ENCODE measurements at regions not wholly inside any gene's neighbourhood (a gene's known extent, or its start where the extent isn't known, plus 50 kb on each side); places are given as distances from the start of the nearest gene placed in this dataset.
"Not testable (repeated sequence)": the region's sequence is repeated elsewhere in the genome, so short reads cannot be mapped to it uniquely, and the experiment has no call there.

DNA sequence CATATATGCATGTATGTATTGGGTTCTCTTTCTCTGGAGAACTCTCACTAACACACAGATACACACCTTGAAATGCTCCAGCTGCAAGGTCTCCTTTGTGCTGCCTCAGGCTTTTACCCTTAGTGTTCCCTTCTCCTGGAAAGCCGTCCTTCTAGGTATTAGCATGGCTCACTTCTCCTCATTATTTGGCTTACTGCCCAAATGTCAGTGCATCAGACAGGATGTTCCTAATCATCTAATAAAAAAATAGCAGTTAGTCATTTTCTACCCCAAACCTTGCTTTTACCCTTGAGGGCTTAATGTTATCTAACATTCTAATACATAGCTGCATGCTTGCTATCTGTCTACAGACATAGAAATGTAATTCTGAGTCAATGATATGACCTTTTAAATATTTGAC, 109.0 kb upstream of the SLC16A7 start:
- TF ChIP-seq, protein P1, sequence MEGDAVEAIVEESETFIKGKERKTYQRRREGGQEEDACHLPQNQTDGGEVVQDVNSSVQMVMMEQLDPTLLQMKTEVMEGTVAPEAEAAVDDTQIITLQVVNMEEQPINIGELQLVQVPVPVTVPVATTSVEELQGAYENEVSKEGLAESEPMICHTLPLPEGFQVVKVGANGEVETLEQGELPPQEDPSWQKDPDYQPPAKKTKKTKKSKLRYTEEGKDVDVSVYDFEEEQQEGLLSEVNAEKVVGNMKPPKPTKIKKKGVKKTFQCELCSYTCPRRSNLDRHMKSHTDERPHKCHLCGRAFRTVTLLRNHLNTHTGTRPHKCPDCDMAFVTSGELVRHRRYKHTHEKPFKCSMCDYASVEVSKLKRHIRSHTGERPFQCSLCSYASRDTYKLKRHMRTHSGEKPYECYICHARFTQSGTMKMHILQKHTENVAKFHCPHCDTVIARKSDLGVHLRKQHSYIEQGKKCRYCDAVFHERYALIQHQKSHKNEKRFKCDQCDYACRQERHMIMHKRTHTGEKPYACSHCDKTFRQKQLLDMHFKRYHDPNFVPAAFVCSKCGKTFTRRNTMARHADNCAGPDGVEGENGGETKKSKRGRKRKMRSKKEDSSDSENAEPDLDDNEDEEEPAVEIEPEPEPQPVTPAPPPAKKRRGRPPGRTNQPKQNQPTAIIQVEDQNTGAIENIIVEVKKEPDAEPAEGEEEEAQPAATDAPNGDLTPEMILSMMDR (IDR thresholded peaks at IDR 0.05): no peak
- Histone ChIP-seq H3K9ac (ENCODE audit: low read depth in 2 of 2, low read length in 2 of 2) (no peak overlapping the region), H3K9me3 (no peaks in the 10 kb centered on the region), H3K27me3 (no peaks in the 10 kb centered on the region), H3K4me1 (no peaks in the 10 kb centered on the region), H3K36me3 (no peaks in the 10 kb centered on the region), H3K4me3 (no peak overlapping the region), H3K27ac (no peak overlapping the region)
- no peak for DNase-seq
- intact Hi-C loops (cut with DNase I): no loop called here

DNA sequence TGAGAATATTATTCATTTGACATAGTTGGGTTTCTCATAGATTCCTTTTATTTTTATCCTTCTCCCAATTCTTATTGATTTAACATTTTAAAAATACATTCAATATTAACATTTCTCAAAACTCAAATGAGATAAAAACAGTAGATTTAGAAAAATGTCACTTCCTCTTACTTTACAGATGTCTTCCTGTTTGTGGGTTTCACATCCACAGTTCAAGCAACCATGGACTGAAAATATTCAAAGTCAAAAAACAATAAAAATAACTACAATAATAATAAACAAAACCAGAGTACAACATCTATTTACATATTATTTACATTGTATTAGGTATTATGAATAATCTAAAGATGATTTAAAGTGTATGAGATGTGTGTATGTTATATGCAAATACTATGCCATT, 111.3 kb upstream of the SLC16A7 start:
- H3K27ac ChIP-seq: no peak overlapping the region
- DNase-seq: no peak
- intact Hi-C loops (cut with DNase I): no loop called here
- H3K4me1 ChIP-seq: no peaks in the 10 kb centered on the region
- H3K36me3 ChIP-seq: no peaks in the 10 kb centered on the region
- TF ChIP-seq, protein P1 (IDR thresholded peaks at IDR 0.05): no peak
- no peak overlapping the region for H3K4me3 ChIP-seq
- H3K9me3 ChIP-seq: no peaks in the 10 kb centered on the region
- peak overlapping the region in 1 of 2 donors; percentile 7 for H3K9ac ChIP-seq (ENCODE audit: low read depth in 2 of 2, low read length in 2 of 2)
- H3K27me3 ChIP-seq: no peaks in the 10 kb centered on the region

DNA sequence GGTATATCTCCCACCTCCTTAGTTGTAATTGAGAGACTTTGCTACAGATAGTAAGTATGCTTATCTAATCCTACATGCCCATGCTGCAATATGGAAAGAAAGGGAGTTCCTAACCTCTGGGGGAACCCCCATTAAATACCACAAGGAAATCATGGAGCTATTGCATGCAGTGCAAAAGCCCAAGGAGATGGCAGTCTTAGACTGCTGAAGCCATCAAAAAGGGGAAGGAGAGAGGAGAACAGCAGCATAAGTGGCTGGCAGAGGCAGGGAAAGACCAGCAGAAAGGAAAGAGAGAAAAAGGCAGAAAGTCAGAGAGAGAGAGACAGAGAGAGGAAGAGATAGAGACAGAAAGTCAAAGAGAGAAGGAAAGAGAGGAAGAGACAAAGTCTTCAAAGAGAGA, 121.6 kb upstream of the SLC16A7 start:
- H3K27ac ChIP-seq; H3K9me3 ChIP-seq; H3K9ac ChIP-seq (ENCODE audit: low read depth in 2 of 2, low read length in 2 of 2); H3K36me3 ChIP-seq; DNase-seq; H3K4me3 ChIP-seq; intact Hi-C loops (cut with DNase I); H3K4me1 ChIP-seq; H3K27me3 ChIP-seq: not testable (repeated sequence)

DNA sequence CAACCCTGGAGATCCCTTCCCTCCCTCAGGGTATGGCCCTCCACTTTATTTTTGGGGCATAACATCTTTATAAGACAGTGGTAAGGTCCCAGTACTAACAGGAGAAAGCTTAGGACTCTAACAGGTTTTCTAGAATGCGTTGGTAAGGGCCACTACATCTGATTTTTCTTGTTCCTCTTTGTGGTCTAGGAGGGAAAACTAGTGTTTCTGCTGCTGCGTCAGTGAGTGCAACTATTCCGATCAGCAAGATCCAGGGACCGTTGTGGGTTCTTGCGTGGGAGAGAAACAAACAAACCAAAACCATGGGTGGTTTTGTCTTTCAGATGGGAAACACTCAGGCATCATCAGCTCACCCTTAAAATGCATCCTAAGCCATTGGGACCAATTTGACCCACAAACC, 123.6 kb upstream of the SLC16A7 start:
- intact Hi-C loops (cut with DNase I): no loop called here
- no peaks in the 10 kb centered on the region for H3K36me3 ChIP-seq
- no peaks in the 10 kb centered on the region for H3K4me1 ChIP-seq
- no peak for DNase-seq
- H3K27me3 ChIP-seq: no peaks in the 10 kb centered on the region
- no peaks in the 10 kb centered on the region for H3K9me3 ChIP-seq
- H3K4me3 ChIP-seq: no peak overlapping the region
- no peak overlapping the region for H3K9ac ChIP-seq (ENCODE audit: low read depth in 2 of 2, low read length in 2 of 2)
- TF ChIP-seq, protein P1 (IDR thresholded peaks at IDR 0.05): no peak
- no peak overlapping the region for H3K27ac ChIP-seq

DNA sequence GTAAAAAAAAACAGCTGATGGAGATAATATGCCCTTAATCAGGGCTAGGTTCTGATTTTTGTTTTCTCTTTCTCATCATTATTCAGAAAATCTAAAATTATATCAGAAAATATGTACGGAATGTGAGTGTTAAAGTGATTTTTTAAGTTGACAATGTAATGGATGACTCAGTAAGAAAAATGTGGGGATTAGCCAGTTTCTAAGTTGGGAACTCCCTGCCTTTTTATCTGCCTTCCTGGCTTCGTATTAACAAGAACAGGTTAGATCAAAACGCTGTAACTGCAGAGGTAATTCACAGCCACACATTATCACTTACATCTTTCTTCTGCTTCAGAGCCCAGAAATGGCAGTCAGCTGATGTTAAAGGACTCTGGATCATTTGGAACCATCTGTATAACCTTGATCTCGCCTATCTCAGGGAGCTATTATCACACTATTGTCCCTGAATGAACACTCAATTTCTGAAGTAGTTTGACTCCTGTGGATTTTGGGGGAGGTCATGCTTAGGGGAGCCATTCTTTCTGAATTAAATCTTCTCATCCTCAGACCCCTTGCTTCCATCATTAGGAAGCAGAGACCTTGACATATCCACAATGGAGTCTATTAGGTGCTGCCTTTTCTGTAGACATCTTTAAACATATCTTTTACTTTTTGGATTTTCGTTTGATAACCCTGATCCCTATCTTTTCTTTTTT, 135.7 kb upstream of the SLC16A7 start:
- Histone ChIP-seq H3K36me3 (no peaks in the 10 kb centered on the region), H3K9ac (ENCODE audit: low read depth in 2 of 2, low read length in 2 of 2) (no peak overlapping the region), H3K4me1 (no peaks in the 10 kb centered on the region), H3K4me3 (no peak overlapping the region), H3K9me3 (no peaks in the 10 kb centered on the region), H3K27me3 (no peaks in the 10 kb centered on the region), H3K27ac (no peak overlapping the region)
- TF ChIP-seq, protein P1 (IDR thresholded peaks at IDR 0.05): no peak
- DNase-seq: no peak
- intact Hi-C loops (cut with DNase I): no loop called here

DNA sequence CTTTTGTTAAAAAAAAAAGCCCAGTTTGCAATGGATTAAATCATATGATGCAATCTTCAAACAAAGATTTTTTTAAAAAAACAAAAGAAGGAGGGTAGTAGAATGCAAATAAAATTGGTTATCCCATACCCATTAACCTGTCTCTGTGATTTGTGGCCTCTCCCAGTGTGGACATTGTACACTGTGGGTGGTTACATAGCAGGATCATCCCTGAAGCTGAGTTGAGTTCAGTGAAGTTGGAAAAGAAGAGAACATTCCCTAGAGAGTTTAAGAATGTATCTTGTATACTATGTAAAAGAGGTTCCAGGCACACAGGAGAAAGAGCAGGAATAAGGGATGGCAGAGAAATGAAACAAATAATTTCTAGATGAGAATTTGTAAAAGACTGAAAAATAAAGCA, 142.4 kb upstream of the SLC16A7 start:
- no peak for DNase-seq
- H3K9me3 ChIP-seq: no peaks in the 10 kb centered on the region
- H3K27ac ChIP-seq: no peak overlapping the region
- H3K27me3 ChIP-seq: no peaks in the 10 kb centered on the region
- H3K4me1 ChIP-seq: no peaks in the 10 kb centered on the region
- no peak overlapping the region for H3K4me3 ChIP-seq
- intact Hi-C loops (cut with DNase I): no loop called here
- no peaks in the 10 kb centered on the region for H3K36me3 ChIP-seq
- no peak overlapping the region for H3K9ac ChIP-seq (ENCODE audit: low read depth in 2 of 2, low read length in 2 of 2)
- TF ChIP-seq, protein P1 (IDR thresholded peaks at IDR 0.05): no peak

Data from colonic mucosa (tissue), 4 donors.